Natural killer cell treated with Interleukin-12 subunit alpha and Interleukin-12 subunit beta and Interleukin-15 and Interleukin-18, amount 100 ng/mL, for 72 hours (primary cell): ENCODE measurements at regions not wholly inside any gene's neighbourhood (a gene's known extent, or its start where the extent isn't known, plus 50 kb on each side); places are given as distances from the start of the nearest gene placed in this dataset.
"Not testable (repeated sequence)": the region's sequence is repeated elsewhere in the genome, so short reads cannot be mapped to it uniquely, and the experiment has no call there.

Experiments used
- ATAC-seq, 2 donors: fragments of 150-1000 bp; cut with Tn5 transposase in 1 of 2; sonication (Bioruptor Pico), chemical (Tn5 transposase) in 1 of 2; 2 replicates each; pipeline ENCODE4 v1.10.0; 2021
- DNase-seq: peaks from one replicate; pipeline ENCODE4 v3.0.0; 2022; ENCODE audit warnings: low spot score
- H3K27ac Mint-ChIP-seq, 2 donors: 1 replicate in 1 of 2; 2 replicates in 1 of 2; pipeline ENCODE4 v1.8.0; 2022; ENCODE audit warnings: mixed read lengths in 2 of 2, mild to moderate bottlenecking in 1 of 2, moderate library complexity in 1 of 2
- H3K27me3 Mint-ChIP-seq, 2 donors: 1 replicate in 1 of 2; 2 replicates in 1 of 2; pipeline ENCODE4 v1.8.0; 2022; ENCODE audit warnings: mixed read lengths in 2 of 2
- H3K36me3 Mint-ChIP-seq: one replicate; pipeline ENCODE4 v1.8.0; 2022; ENCODE audit warnings: mixed read lengths
- H3K4me1 Mint-ChIP-seq, 2 donors: 1 replicate in 1 of 2; 2 replicates in 1 of 2; pipeline ENCODE4 v1.8.0; 2022; ENCODE audit warnings: low read depth in 2 of 2, mixed read lengths in 2 of 2, mild to moderate bottlenecking in 1 of 2
- H3K4me3 Mint-ChIP-seq: one replicate; pipeline ENCODE4 v1.8.0; 2022; ENCODE audit warnings: mixed read lengths
- H3K9me3 Mint-ChIP-seq: 2 replicates; pipeline ENCODE4 v1.8.0; 2022; ENCODE audit warnings: mixed read lengths

GRCh38 chr4:7141151-7141834 is 51.0 kb upstream of the SORCS2 start:
- Mint-ChIP-seq H3K4me1 (no peaks in the 10 kb centered on the region), H3K27me3 (peaks cover 0 to 11% of the 10 kb centered on the region in 2 donors), H3K27ac (no peak overlapping the region), H3K4me3 (no peak overlapping the region), H3K9me3 (no peaks in the 10 kb centered on the region), H3K36me3 (no peaks in the 10 kb centered on the region)
- no peak for ATAC-seq
- DNase-seq: no peak

- Mint-ChIP-seq H3K36me3 (no peaks in the 10 kb centered on the region), H3K9me3 (no peaks in the 10 kb centered on the region), H3K4me3 (no peak overlapping the region), H3K4me1 (no peaks in the 10 kb centered on the region), H3K27me3 (peaks cover 0 to 11% of the 10 kb centered on the region in 2 donors), H3K27ac (no peak overlapping the region)
- peak in 1 of 2 donors; percentile 29 for ATAC-seq
- DNase-seq: no peak
Observed at GRCh38 chr4:7140692-7141069, 51.7 kb upstream of the SORCS2 start.

- no peak for DNase-seq
- Mint-ChIP-seq H3K9me3 (no peaks in the 10 kb centered on the region), H3K4me1 (no peaks in the 10 kb centered on the region), H3K27me3 (peaks cover 0 to 11% of the 10 kb centered on the region in 2 donors), H3K4me3 (no peak overlapping the region), H3K27ac (no peak overlapping the region), H3K36me3 (no peaks in the 10 kb centered on the region)
- ATAC-seq: no peak
Observed at GRCh38 chr4:7140062-7140691, 52.2 kb upstream of the SORCS2 start.

- ATAC-seq (peak in 1 of 2 donors; percentile 26), DNase-seq (no peak)
- Mint-ChIP-seq H3K9me3 (no peaks in the 10 kb centered on the region), H3K4me3 (no peak overlapping the region), H3K27me3 (peaks cover 0 to 8% of the 10 kb centered on the region in 2 donors), H3K27ac (no peak overlapping the region), H3K36me3 (no peaks in the 10 kb centered on the region), H3K4me1 (no peaks in the 10 kb centered on the region)
Observed at GRCh38 chr4:7139167-7139982, 53.0 kb upstream of the SORCS2 start.

- no peak overlapping the region for H3K4me3 Mint-ChIP-seq
- peaks cover 0 to 6% of the 10 kb centered on the region in 2 donors for H3K27me3 Mint-ChIP-seq
- H3K27ac Mint-ChIP-seq: no peak overlapping the region
- H3K36me3 Mint-ChIP-seq: no peaks in the 10 kb centered on the region
- DNase-seq (no peak), ATAC-seq (peak in 1 of 2 donors; percentile 17)
- no peaks in the 10 kb centered on the region for H3K4me1 Mint-ChIP-seq
- H3K9me3 Mint-ChIP-seq: no peaks in the 10 kb centered on the region
Observed at GRCh38 chr4:7138223-7139166, 53.8 kb upstream of the SORCS2 start.

GRCh38 chr4:7137326-7138200 is 54.8 kb upstream of the SORCS2 start:
- no peak overlapping the region for H3K4me3 Mint-ChIP-seq
- no peak overlapping the region for H3K27ac Mint-ChIP-seq
- DNase-seq: no peak
- no peaks in the 10 kb centered on the region for H3K4me1 Mint-ChIP-seq
- ATAC-seq: peak in 1 of 2 donors; percentile 8
- no peaks in the 10 kb centered on the region for H3K36me3 Mint-ChIP-seq
- peaks cover 0 to 2% of the 10 kb centered on the region in 2 donors for H3K27me3 Mint-ChIP-seq
- peaks cover 3% of the 10 kb centered on the region for H3K9me3 Mint-ChIP-seq

- DNase-seq (no peak), ATAC-seq (no peak)
- Mint-ChIP-seq H3K27me3 (peaks cover 0 to 2% of the 10 kb centered on the region in 2 donors), H3K4me3 (no peak overlapping the region), H3K4me1 (no peaks in the 10 kb centered on the region), H3K36me3 (no peaks in the 10 kb centered on the region), H3K9me3 (peaks cover 3% of the 10 kb centered on the region), H3K27ac (no peak overlapping the region)
Observed at GRCh38 chr4:7136351-7136750, 56.0 kb upstream of the SORCS2 start.

- Mint-ChIP-seq H3K27me3 (peaks cover 0 to 2% of the 10 kb centered on the region in 2 donors), H3K4me3 (no peak overlapping the region), H3K4me1 (no peaks in the 10 kb centered on the region)
Observed at GRCh38 chr4:7135389-7135746, 57.0 kb upstream of the SORCS2 start.

GRCh38 chr4:7134737-7135388 is 57.5 kb upstream of the SORCS2 start:
- DNase-seq: no peak

More at GRCh38 chr4:7135389-7135746, 57.0 kb upstream of the SORCS2 start:
- no peak for ATAC-seq
- H3K9me3 Mint-ChIP-seq: peaks cover 3% of the 10 kb centered on the region
- H3K36me3 Mint-ChIP-seq: no peaks in the 10 kb centered on the region
- no peak overlapping the region for H3K27ac Mint-ChIP-seq
- DNase-seq: no peak

GRCh38 chr4:7133818-7134650 is 58.3 kb upstream of the SORCS2 start:
- H3K27me3 Mint-ChIP-seq, H3K27ac Mint-ChIP-seq, H3K4me3 Mint-ChIP-seq, H3K36me3 Mint-ChIP-seq, H3K9me3 Mint-ChIP-seq, H3K4me1 Mint-ChIP-seq, DNase-seq, ATAC-seq: not testable (repeated sequence)

More at GRCh38 chr4:7134737-7135388, 57.5 kb upstream of the SORCS2 start:
- Mint-ChIP-seq H3K27ac (no peak overlapping the region), H3K4me1 (no peaks in the 10 kb centered on the region), H3K9me3 (peaks cover 3% of the 10 kb centered on the region), H3K4me3 (no peak overlapping the region), H3K27me3 (peaks cover 0 to 2% of the 10 kb centered on the region in 2 donors), H3K36me3 (no peaks in the 10 kb centered on the region)
- peak in 1 of 2 donors; percentile 21 for ATAC-seq

- Mint-ChIP-seq H3K27me3 (no peaks in the 10 kb centered on the region), H3K9me3 (peaks cover 3% of the 10 kb centered on the region), H3K4me1 (no peaks in the 10 kb centered on the region), H3K4me3 (no peak overlapping the region), H3K27ac (no peak overlapping the region), H3K36me3 (no peaks in the 10 kb centered on the region)
- ATAC-seq (no peak), DNase-seq (no peak)
Observed at GRCh38 chr4:7132730-7133582, 59.4 kb upstream of the SORCS2 start.
